Activated CD4-positive, alpha-beta T cell treated with anti-CD3 and anti-CD28 coated beads for 48 hours (primary cell): ENCODE measurements at regions not wholly inside any gene's neighbourhood (a gene's known extent, or its start where the extent isn't known, plus 50 kb on each side); places are given as distances from the start of the nearest gene placed in this dataset.

Source experiments
- DNase-seq: peaks from one replicate; pipeline ENCODE4 v3.0.0-alpha.2; 2020

DNA sequence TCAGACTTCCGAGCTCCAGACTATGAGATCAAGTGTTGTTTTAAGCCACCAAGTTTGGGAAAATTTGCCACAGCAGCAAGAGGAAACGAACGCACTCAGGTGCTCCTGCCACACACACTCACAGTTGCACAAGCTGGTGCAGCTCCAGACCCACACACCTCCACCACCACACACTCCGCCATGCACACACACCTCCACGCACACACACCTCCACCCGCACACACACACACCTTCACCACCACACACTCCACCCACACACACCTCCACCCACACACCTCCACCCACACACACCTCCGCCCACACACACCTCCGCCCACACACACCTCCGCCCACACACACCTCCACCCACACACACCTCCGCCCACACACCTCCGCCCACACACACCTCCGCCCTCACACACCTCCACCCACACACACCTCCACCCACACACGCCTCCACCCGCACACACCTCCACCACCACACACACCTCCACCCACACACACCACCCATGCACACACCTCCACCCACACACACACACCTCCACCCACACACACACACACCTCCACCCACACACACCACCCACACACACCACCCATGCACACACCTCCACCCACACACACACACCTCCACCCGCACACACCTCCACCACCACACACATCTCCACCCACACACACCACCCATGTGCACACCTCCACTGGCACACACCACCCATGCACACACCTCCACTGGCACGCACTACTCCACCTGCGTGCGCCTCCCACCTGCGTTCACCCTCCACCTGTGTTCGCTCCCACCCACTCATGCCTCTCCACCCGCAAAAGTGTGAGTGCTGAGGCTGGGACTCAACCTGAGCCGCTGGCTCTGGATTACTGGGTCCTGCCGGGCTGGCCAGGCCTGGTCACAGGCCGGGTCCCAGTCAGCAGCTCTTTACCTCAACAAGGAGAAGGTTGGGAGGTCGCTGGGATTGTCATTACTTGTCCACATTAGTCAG, 175.6 kb downstream of the BMP7 start:
- DNase-seq, result peak; percentile 24

DNA sequence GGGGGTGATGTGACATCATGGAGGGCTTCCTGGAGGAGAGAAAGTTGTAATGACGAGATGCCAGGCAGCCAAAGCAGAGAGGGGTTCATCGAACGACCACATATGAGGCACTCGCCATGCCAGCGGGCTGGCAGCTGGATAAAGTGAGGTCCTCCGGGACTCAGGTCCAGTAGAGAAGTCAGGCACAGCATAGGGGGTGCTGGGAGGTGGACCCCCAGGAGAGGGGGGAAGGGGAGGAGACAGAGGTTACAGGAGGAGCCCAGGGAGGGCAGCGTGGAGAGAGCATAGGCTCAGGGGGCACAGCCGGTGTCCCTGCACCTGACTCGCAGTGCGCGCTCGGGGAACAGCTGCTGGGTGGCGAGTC, 174.7 kb downstream of the BMP7 start:
- peak; percentile 14 for DNase-seq

- peak; percentile 79 for DNase-seq
These were observed 174.1 kb downstream of the BMP7 start for GRCh38 chr20:57092112-57092899.

DNA sequence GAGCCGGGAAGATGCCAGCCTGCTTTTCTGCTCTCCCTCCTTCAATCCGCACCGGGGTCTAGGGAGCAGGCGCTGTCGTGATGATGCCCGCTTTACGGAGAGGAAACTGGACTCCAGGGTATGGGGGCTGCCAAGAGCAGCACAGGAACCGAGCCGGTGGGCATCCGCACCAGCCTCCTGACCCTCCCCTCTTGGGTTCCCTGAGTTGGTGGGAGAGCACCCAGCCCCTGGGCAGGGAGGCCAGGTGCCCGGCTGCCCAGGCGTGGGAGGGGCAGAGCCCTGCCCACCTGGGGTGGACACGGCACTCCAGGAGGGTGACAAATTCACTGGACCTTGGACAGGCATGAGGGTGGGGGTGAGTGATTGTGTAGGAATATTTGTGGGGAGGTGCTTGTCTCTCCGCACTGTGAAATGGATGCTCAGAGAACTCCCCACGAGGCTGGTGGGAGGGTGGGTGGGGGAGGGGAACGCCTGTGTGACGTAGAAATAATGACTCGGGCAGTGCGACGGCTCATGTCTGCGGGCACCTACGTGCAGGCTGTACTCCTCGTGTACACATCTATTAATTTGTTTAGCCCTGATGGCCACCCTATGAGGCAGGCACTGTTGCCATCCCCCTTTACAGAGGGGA, 173.4 kb downstream of the BMP7 start:
- DNase-seq, result no peak

DNA sequence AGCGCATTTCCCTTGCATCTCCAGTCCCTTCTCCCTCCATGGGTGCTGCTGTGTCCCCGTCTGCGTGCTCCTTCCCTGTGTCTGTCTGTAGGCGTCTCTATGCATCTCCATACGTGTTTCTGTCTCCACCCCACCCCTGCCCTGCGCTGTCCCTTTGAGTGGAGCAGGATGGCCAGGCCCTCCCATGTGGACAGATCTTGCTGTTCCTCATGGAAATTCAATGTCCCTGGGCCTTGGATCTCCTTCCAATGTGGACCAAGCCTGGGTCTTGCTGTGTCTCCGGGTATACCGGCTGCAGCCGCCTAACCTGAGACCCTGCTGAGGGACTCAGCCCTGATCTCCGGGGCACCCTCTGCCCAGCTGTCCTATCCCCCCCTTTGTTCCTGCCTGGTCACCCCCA, 172.7 kb downstream of the BMP7 start:
- no peak for DNase-seq

DNA sequence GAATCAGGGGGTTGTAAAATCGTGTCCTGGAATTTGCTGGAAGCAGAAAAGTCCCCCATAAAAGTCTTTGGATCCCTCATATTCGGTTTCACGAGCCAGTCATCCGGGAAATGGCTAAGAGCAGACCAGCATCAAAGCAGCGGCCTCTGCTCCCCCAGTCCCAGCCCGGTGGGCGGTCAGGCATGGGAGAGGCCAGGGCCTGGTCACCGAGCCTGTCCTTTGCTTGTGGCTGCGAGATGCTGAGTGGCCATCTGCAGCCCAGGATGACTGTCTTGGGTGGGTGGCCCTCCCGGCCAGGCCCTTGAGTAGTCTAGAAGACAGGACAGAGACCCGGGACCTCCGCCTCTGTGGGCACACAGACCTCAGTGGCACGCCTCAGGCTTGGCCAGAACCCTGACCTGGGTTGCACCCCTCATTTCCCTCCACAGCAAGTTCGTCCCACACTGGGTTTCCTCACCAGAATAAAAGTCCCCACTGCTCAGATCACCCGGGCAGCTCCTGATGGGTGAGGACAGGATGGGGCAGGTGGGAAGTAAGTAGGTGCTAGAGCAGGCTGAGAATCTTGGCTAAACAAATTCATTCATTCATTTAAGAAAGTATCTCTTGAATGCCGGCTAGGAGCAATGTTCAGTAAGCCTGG, 172.1 kb downstream of the BMP7 start:
- DNase-seq, result no peak

GRCh38 chr20:57094991-57095390, 171.4 kb downstream of the BMP7 start:
- DNase-seq, result no peak

- DNase-seq, result no peak
These were observed 171.0 kb downstream of the BMP7 start for GRCh38 chr20:57095426-57095825.

- no peak for DNase-seq
These were observed 169.1 kb downstream of the BMP7 start for GRCh38 chr20:57097245-57097915.

GRCh38 chr20:57102160-57102559, 164.3 kb downstream of the BMP7 start:
- DNase-seq, result no peak

DNA sequence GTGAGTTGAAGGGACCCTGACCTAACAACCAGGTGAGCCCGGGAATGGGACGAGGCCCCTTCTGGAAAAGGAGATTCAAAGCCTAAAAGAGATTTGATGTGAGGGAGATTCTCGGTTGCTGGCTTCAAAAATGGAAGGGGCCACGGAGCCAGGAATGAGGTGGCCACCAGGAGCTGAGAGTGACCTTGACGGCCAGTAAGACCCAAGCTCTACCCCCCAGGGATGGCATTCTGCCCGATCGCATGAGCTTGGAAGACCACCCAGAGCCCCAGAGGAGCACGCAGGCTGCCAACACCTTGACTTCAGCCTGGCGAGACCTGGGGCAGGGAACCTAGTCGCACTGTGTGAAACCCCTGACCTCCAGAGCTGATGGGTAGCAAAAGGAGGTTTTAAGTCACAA, 163.9 kb downstream of the BMP7 start:
- no peak for DNase-seq

DNA sequence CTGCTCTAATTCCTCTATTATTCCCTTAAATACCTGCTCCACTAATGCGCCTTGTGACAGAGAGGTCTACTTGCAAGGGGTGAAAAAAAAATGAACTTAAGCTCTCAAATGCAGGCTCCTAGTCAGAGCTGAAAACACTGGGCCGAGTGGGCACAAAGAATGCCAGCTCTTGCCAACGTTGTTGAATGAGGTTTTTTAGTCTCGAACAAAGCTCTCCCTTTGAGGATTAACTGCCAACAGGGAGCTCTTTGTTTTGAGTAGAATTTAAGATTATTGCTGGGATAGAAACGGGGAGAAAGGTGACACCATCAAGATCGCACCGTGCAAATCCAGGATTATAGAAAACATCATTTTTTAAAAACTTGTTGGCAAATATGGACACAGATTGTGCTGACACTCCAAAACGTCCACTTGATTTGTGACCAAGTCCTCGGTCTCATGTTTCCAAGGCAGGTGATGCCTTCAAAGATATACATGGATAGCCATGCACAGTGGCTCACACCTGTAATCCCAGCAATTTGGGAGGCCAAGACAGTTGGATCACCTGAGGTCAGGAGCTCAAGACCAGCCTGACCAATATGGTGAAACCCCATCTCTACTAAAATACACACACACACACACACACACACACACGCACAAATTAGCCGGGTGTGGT, 163.2 kb downstream of the BMP7 start:
- no peak for DNase-seq

GRCh38 chr20:57104113-57104512, 162.3 kb downstream of the BMP7 start:
- DNase-seq, result no peak

DNA sequence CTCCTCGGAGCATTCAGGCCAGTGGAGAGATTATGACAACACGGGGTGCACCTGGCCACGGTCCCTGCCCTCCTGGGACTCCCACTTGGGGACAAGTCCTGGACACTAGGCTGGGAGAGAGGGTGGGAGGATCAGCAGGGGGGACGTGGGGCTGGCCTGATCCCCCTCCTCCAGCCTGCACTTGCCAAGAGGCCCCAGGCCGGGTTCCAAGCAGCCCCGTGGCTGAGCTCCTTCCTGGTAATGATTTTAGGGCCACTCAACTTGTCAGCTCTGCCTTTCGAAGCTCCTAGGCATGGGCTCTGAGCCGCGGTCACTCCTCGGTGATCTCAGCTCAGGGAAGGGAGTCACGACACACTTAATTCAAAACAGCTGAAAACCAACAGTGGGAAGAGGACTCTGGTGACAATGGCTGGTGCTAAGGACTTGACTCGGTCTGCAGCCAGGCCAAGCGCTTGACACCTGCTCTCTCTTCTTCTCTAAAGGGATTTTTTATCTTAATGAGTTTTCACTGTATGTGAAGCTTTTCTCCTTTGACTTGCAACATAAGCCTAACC, 161.7 kb downstream of the BMP7 start:
- no peak for DNase-seq

DNA sequence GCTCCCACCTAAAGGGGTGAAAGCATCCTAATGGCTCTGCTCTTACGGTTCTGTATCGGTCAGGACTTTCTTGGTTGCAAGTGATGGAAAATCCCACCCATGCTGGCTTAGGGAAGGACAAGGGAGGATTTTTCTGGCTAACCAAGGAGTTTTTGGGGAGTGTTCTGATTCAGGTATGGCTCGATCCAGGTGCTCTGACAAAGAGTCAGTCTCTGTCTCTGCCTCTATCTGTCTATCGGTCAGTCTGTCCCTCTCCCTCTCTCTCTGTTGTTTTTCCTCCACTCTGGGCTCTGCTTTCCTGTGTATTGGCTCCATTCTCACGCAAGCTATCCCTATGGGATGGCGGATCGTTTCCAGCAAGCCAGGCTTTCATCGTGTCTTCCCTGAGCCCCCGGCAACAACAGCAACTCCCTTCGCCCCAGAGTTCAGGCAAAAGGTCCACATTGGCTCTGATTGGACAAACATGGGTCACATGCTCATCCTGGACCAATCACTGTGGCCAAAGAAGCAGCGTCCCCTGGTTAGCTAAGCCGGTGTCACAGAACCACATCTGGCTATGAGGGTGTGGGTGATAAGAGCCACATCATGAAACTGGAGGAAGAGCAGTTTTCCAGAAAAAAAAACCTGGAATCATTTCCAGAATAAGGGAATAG, 160.3 kb downstream of the BMP7 start:
- no peak for DNase-seq

DNA sequence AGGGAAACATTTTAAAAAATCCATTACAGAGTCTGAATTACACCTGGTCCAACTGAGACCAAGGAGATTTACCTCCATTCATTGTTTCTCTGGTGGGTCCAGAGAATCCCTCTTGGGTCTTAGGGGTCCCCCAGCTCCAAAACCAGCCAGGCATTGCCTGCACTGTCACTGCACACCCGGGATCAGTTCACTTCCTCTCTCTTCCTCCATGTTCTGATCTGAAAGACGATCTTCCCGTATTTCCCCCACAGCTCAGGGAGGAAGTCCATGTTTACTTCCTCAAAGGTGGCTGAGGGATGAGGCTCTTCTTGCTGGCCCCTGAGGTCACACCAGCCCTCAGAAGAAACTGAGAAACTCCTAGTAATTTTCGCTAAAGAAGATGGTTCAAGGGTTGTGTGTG, 159.7 kb downstream of the BMP7 start:
- no peak for DNase-seq

DNA sequence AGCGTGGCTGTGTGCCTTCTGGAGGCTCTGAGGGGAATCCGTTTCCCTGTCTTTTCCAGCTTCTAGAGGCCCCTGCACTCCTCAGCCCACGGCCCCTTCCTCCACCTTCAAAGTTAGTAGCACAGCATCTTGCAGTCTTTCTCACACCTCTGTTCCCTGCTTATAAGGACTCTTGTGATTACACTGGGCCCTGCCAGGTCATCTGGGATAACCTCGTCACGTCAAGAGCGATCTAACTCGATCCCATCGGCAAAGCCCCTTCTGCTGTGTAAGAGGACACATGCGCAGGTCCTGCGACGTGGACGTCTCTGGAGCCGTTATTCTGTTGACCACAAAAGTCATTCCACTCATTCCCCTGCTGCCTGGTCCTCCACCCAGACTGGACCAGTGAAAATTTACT, 159.2 kb downstream of the BMP7 start:
- DNase-seq, result no peak

- no peak for DNase-seq
These were observed 158.2 kb downstream of the BMP7 start for GRCh38 chr20:57108218-57108617.

DNA sequence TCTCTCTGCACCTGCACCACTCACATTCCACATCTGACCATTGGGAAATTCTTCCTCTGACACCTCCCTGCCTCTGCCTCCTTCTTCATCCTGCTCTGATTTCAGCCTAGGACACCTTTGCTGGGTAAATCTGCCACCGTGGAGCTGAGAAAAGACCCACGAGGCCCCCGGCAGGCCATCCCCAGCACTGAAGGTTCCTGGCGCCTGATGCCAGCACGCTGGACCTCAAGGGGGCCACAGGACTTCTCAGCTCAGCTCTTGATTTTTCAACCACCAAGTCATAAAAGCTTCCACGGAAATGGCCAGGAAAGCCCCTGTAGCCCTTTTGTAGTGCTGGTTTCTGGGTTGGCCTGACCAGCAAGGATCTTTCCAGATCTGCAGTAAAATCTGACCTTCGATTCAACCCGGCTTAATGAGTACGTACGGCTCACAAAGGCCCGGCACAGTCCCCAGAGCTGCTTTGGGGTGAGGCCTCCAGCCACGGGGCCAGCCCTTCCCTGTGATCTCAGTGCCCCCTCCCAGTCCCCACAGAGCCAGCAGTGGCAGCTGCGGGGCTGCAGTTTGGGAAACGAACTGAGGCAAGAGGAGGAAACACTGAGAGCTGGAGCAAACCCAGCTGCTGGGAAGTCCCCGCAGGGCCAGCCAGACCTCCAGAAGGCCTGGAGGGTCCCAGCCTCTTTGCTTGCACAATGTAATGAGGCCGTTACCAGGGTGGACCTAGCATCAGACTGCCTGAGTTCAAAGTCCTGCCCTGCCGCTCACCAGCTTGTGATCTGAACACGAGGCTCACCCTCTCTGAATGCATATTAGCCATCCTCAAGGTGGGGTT, 157.5 kb downstream of the BMP7 start:
- no peak for DNase-seq

DNA sequence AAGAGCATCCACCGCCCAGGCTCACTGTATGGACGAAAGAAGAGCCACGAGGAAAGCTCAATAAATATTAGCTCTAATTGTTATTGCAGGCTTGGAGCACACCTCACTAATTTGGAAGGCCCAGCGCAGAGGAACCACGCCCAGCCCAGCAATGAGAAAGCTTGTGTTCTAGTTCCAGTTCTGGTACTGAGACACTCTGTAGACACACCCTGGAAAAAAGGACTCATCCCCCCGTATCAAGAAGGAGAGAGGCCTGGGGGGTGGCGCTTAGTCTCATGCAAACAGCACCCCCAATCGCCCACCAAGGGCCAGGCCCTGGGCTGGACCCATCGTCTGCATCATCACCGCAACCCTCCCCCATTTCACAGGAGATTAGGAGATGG, 156.9 kb downstream of the BMP7 start:
- no peak for DNase-seq
